GM18519 (cell line): ENCODE measurements at regions not wholly inside any gene's neighbourhood (a gene's known extent, or its start where the extent isn't known, plus 50 kb on each side); places are given as distances from the start of the nearest gene placed in this dataset.

Experiments used
- ATAC-seq: cut with Tn5 transposase; IDR thresholded peaks from one replicate; pipeline ENCODE4 v1.9.1; 2021; ENCODE audit warnings: mild to moderate bottlenecking, moderate library complexity; ENCODE audit not compliant: unreplicated experiment, low FRiP score

DNA sequence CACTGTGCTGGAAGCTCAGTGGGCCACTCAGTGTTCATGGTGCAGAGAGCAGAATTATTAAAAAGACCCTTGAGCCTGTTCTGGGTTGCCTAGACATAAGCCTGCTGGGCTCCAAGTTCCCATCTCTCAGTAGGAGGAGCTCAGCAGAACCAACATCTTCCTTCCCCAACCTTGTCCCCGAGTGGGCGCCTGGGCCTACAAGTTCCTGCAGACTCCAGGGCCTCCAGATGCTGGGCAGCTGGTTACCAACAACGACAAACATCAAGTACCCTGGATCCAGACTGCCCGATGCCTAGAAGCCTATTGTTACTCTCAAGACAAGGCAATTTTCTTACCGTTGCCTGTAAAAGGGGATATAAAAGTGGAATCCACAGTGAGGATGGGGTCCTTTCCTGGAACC lies 214.2 kb downstream of the HAUS1 start:
- no peak for ATAC-seq

DNA sequence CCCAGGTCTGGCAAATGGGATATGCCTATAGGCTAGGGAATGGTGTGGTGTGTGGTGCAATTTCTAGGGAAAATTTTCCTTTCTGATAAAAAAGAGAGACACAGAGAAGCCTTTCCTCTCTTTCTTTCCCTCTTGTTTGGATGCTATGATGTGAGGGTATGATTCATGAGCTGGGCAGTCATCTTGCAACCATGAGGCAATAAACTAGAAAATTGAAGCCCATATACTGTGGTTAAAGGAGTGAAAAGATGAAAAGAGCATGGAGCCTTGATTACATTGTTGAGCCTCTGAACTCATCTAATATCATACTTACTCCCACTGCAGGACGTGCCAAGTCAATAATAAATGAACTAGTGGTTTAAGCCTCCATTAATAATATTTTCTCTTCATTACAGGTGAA lies 215.6 kb downstream of the HAUS1 start:
- no peak for ATAC-seq

DNA sequence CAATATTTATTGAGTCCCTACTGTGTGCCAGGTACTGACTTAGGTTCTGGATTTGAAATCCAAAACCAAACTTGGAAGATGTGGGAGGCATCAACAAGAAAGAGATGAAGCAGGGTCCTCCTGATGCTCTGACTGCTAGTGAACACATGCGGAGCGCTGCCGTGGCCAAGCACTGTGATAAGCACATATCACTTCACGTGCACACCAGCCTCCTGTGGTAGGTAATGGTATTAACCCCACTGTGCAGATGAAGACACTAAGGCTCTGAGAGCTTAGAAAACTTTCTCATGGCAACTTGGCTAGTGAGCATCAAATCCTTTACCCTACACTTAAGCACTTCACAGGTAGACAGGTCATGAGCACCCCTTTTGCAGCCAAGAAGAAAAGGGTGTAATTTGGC lies 216.1 kb downstream of the HAUS1 start:
- no peak for ATAC-seq

DNA sequence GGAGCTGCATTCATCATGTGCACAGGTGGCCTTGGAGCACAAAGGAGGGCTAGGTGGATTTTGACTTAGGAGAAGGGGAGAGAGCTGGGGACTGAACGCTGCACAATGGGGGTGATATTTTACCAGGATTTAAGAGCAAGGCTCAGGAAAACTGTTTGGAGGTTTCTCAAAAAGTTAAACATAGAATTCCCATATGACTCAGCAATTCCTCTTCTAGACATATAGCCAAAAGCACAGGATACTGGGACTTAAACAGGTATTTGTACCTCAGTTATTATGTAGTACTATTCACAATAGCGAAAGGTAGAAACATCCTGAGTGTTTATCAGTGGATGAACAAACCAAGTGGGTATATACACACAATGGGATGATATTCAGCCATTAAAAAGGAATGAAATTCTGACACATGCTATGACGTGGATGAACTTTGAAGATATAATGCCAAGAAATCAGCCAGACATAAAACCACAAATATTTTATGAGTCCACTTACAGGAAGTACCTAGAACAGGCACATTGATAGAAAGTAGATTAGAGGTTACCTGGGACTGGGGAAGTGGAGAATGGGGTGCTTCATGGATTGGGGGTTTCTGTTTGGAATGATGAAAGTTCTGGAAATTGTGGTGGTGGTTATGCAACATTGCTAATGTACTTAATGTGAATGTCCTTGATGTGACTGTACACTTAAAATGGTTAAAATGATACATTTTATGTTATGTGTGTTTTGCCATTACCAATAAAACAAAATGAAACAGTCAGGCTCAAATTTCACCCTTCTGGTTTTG lies 216.9 kb downstream of the HAUS1 start:
- ATAC-seq: no peak

DNA sequence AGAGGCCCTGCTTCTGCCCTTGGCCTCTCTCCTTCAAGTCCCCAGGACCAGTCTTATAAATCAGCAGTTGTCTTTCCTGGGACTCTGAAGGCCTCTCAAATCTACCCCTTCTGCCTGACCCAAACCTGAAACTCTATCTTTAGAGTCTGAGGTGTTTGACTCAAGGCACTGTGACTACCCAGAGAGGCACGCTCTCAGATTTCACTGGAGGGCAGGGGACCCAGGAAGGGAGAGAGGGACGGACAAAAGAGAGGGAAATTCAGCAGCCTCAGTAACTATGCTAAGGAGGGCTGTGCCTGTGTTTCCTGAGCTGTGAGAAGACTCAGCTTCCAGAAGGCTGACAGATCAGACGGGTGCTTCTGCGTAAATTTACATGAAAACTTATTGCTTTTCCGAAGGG lies 217.8 kb downstream of the HAUS1 start:
- no peak for ATAC-seq

DNA sequence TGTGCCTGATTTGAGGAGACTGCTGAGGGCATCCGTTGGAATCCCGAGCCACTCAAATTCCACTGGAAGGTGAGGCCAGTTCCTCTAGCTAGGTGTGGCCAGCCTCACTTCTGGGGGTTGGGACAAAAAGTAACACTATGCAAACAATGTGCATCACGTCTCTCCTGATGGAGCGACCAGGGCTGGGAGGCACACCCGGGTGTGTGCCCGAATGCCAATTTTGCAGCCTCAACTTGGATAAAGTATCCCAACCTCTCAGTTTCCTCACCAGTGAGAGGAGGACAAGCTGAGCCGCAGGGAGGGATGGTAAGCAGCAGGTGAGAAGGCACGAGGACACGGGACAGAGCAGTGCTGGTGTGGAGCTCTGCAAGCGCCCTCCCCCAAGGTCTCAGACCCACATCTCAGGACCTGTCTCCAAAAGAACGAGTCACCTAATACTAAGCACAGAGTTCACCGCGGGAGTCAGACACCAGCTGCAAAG lies 218.3 kb downstream of the HAUS1 start:
- no peak for ATAC-seq

DNA sequence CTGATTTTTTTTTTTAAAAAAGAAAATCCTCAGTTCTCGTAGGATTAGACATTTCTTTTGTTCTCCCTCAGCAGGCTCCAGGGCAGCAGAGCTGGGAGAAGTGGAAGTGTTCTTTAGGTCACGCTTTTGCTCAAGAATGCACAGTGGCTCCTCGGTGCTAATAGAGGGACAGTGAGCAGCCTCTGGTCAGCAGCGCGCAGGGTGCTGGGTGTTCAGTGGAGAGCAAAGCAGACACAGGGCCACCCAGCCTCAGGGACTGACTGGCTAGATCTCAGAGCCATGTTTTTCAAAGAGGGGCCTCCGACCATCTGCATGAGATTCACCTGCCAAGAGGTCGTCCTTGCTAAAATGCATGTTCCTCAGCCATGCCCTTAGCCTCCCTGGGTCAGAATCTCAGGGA lies 218.8 kb downstream of the HAUS1 start:
- no peak for ATAC-seq

DNA sequence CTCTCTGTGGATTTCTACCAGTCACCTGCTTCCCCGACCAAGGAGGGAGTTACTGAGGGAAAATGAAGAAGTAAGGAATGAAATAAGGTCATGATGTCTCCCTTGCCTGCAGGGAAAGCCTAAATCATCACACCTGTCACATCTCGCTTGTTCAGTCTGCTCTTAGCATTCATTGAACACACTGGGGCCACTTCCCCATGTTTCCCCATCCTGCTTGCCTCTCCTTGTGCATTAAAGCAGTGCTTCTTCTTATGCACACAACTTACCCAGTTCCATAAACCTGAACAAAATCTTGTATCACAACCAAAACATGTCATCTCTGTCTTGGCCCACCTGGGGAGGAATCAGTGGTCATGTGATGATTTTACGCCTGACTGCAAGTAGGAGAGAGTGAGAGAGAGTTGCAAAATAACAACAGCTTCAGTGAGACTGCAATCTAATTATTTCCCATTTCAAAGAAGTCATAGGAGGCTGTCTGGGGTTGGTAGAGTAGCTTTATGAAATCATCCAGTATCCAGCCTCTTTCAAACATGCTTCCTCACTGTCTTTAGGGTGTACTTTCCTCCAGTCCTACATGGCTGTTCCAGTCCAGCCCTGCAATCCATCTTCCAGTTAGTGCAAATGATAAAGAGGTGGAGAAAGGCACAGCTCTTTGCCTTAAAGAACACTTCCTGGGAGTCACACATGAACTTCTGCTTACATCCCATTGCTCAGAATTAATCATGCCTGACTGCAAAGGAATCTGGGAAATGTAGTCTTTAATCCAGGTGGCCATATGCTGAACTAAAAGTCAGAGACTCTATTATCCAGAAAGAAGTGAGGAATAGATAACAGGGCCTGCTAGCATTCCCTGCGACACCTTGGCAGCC lies 220.1 kb downstream of the HAUS1 start:
- no peak for ATAC-seq

DNA sequence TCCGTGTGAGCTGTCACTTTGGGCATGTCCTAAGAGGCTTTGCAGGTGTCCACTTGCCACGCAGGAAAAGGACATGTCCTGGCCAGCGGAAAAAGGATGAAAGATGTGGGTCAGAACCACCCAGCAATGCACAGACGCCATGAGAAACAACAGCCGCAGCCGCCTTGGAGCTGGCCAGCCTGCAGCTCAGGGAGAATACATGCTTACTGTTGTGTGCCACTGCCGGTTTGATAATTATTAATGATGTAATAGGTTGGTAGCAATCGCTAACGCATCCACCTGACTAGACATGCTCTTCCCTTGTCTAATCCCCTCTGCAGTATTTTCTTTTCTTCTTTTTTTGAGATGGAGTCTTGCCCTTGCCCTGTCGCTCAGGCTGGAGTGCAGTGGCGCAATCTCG lies 221.7 kb downstream of the HAUS1 start:
- no peak for ATAC-seq

DNA sequence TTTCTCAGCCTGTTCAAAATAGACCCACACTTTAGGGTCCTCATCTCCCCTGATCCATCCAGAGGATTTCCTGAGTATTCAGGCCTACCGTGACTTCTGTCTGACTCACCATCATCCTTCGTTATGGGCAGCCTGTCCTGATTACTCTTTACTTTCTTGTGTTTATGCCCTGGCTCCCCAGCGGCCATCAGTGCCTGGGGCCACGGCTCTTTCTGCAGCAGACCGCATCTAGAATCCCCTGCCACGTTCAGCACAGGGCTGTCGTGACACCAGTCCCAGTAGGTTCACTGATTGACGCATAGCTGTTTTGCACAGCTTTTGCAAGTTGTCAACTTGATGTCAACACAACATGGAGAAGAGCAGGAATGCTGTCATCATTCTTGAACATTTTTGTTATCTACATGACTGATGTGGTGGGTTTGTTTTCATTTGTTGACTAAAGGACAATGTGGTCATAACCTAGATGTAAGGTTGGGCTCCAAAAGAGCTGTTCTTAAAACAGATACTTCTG lies 225.6 kb downstream of the HAUS1 start:
- no peak for ATAC-seq

DNA sequence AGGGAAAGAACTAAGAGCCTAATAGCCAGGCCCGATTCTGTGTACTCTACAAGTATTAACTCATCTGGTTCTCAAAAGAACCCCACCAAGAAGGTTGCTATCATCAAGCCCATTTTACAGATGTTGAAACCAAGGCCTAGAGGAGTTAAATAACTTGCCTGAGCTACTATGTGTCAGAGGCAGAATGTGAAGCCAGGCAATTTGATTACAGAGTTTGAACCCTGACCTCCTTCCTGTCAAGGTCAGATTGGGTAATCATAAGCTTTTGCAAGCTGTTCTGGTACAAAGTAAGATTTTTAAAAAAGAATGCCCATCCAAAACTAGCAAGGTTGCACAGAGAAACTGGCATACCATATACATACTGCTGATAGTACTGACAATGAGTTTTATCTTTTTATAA lies 227.1 kb downstream of the HAUS1 start:
- no peak for ATAC-seq

DNA sequence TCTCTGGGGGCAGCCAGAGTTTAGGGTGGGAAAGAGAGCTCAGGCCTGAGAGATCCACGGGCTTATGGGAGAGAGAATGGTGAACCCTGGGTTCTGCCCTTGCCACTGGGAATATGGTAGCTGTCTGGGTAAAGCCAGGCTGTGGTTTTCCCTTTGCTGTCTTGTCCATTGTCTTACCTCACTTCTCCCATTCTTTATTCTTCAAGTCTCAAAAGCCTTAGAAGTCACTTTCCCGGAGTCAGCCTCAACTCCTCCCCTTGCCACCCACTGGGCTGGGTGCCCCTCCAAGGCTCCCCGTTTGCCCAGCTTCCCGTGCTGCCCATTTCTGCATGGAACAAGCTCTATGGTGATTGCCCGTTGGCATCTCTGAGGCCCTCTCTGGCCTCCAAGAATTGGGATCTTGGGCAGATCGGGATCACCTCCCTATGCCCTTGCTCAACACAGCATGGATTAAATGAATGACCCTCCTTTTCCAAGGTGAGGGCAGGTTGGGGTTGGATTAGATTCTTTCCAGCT lies 228.2 kb downstream of the HAUS1 start:
- ATAC-seq: no peak

DNA sequence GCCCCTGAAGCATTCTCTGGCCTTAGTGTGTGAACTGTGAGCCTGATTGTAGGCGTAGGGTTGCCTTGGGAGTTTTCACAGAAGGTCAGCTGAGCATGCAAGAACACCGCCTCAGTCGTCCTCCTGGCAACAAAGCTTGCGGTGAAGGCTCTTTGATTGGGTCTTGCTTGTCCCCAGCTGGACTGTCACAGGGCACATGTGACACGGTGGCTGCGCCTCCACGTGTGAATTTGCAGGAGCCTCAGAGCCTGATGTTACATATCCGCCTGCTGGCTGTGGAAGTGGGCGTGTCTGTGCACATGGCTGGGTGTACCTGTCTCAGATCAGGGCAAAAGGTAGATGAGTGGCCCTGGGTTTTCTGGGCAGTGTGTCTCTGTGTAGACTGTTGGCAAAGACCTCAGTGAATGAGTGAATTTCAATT lies 228.7 kb downstream of the HAUS1 start:
- ATAC-seq: no peak

DNA sequence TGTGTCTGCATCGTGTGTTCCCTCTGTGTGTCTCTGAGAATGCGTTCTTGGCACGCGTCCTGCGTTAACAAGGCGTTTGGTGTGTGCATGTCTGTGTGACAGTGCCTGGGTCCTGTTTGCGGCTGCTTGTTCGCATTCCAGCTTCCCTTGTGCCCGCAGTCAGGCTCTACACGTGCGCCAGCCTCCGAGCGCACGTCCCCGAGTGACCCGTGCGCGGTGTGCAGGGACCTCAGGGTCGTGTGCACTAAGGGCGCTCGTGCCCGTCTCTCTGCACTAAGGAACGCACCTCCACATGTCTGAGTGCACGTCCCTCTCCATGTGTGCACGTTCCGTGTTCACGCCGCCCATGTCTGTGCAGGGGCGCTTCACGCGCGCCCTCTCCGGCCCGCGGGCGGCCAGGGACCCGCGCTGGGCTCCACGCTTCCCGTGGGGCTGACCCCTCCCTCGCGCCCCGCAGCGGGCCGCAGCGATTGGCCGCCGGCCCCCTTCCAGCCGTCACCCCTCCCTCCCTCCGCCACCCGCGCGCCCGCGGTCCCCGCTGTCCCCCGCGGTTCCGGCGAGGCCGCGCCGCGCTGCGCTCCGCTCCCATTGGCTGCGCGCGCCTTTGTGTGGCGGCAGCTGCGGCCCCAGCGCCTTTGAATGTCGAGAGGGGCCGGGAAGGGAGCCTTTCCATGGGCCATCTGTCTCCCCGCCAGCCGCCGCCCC lies 229.4 kb downstream of the HAUS1 start:
- no peak for ATAC-seq

DNA sequence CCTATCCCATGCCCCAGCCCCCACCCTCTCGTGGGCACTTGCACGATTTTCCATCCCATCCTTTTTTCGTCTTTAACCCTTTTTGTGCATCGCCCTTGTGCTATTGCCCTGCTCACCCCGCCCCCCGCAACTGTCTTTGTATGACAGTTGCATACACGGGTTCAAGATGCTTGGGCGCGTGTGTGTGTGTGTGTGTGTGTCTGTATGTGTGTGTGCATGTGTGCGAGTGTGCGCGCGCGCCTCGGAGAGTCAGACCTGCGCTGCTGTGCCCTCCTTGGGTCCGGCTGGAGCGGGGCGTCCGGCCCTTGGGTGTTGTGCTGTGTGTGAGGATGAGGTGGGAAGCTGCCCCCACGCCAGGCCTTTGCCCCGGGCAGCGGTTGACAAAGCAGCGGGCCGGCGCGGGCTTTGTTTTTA lies 230.7 kb downstream of the HAUS1 start:
- ATAC-seq: no peak

DNA sequence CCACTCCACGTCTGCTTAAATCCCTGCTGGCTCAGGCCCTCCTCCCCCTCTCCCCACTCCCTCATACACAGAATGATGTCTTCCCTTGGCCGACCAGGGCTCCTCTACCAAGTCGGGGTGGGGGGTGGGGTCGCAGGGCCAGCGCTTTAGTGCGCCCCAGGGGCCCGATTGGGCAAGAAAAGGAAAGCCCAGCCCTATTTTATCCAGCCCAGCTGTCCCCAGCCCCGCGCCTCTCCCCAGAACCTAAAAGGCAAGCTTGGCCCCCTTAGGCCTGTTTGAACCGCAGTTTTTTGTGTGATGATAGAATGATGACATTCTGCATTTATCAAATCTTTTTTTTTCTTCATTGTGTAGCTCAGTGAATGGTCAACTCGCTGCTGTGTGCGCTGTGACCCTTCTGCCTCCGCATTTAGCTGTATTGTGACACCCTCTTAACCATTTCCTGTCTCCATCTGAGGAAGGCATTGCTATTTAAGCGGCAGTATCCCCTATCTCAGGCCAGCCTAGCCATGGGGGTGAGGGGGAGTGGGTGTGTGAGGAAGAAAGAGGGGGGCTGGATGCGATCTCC lies 231.4 kb downstream of the HAUS1 start:
- no peak for ATAC-seq

DNA sequence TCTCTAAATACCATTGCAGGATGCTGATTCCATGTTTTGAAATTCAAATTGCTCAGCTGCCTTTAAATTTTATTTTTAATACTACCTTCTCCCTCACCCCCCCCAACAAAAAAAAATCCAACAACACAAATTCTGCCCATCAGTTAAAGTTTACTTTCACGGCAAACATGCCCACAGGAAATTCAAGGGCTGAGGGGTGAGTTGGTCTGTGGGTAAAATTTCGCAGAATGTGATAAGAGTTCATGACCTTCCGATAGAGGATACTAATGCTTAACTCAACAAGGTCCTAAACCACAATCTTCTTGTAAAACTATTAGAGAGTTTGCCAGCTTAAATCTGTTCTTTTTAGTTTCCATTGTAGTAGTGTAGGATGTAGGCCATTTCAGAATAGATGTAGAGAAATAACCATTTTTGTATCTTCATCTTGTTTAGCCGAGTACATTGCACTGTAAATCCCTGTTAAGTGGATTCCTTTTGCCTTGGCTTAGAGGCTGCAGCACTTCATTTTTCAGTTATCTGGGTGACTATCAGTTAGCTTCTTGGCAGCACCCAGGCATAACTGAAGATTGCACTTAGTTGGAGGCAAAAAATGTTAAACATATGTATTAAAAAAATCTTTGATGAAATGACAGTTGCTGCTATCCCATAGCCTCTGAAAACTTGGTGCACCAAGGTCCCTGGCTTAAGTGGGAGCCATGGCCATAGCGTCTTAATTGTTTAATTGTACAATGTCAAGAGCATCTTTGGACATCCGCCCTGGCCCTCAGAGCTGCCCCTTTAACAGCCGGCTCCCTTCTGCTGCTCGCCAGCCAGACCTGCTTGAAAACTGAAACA lies 232.3 kb downstream of the HAUS1 start:
- ATAC-seq: no peak

DNA sequence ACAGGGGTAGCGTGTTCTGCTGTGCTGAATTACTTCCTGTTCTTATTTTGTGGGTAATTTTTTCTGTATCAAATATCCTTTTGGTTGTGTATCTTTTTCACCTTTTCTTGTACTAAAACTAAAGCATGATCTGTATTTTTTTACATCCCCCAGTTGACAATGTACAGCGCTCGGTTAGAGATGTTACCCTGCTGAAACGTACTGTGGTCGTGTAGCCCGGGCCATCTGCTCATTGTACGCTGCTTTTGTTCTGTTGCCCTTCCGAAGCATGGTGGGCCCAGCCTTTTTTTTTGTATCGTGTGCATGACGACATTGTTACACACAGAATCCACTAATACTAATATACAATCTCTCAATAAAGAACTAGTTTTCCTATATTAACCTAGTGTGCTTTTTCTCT lies 233.1 kb downstream of the HAUS1 start:
- no peak for ATAC-seq

DNA sequence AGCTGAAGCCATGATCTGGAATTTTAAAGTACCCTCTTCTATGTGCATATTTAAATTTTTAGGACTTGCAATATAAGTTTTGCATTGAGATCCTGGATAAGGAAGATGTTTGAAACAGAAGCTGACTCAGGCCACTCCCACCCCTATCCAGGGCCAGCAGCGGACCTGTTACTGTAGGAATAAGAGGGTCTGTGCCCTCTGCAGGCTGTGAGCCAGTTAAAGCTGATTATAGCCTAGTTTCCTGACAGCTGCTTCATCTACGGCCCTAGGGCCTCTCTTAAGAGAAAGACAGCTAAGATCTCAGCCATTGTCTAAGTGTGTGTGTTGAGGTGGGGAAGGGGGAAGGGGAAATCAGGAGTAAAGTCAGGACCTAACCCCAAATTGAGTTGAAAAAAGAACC lies 234.0 kb downstream of the HAUS1 start:
- ATAC-seq: no peak
